H1 (cell line): ENCODE measurements at regions not wholly inside any gene's neighbourhood (a gene's known extent, or its start where the extent isn't known, plus 50 kb on each side); places are given as distances from the start of the nearest gene placed in this dataset.

Experiments used
- POLR2A ChIP-seq, 2 experiments: IDR thresholded peaks; 1 replicate in 1 of 2; 2 replicates in 1 of 2; pipeline ENCODE4 v1.6.1; 2011; ENCODE audit warnings: low read depth in 2 of 2, low read length in 2 of 2, mild to moderate bottlenecking in 2 of 2; ENCODE audit errors: control extremely low read depth in 1 of 2
- TF ChIP-seq, protein P1 (sequence below): IDR thresholded peaks from 2 replicates; pipeline ENCODE4 v1.6.1; 2011; ENCODE audit warnings: low read depth, mild to moderate bottlenecking, low read length; ENCODE audit not compliant: insufficient read depth

DNA sequence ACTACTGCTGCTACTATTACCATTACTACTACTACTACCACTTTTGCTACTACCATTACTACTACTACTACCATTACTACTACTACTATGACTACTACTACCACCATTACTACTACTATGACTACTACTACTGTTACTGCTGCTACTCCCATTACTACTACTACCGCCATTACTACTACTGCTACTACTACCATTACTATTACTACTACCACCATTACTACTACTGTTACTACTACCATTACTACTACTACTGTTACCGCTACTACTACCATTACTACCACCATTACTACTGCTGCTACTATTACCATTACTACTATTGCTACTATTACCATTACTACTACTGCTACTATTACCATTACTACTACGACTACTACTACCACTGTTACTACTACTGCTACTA is 209.1 kb downstream of the IRF8 start:
- no peak for TF ChIP-seq POLR2A (IDR thresholded peaks at IDR 0.05; ENCODE audit: control extremely low read depth in 1 of 2, low read depth in 2 of 2, low read length in 2 of 2)
- TF ChIP-seq, protein P1, sequence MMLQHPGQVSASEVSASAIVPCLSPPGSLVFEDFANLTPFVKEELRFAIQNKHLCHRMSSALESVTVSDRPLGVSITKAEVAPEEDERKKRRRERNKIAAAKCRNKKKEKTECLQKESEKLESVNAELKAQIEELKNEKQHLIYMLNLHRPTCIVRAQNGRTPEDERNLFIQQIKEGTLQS, result no peak
